ENCODE measurements at regions not wholly inside any gene's neighbourhood (a gene's known extent, or its start where the extent isn't known, plus 50 kb on each side); places are given as distances from the start of the nearest gene placed in this dataset.

DNA sequence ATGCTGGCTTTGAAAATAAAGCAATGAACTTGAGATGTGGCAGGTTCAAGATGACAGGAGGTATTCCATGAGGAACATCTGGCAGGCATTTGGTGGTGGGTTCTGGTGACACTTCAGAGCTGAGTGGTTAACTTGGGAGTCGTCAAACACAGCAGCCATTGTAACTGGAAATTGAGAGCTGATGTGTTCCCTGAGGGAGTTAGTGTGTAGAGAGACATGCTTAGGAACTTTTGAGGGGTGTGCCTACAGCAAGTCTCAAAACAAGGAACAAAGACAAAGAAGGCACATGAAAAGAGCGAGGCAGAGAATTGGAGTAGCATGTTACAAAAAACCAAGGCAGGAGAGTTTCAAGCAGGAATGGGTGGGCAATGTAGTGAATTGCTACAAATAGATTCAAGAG lies 53.9 kb upstream of the KL start:
- 29% methylated on average over 2 of the region's 2 CpGs for WGBS (ENCODE audit: insufficient coverage, insufficient replicate concordance, low lambda C conversion rate, missing lambda C conversion rate)
- ChIA-PET POLR2A (no interaction called here), SMC1A (ENCODE audit: uncharacterized antibody, unreplicated experiment) (no interaction called here), CTCF (no interaction called here), RAD21 (ENCODE audit: unreplicated experiment) (no interaction called here)
- H3K27me3 ChIP-seq (replicated peaks in 1 of 2; ENCODE audit: control insufficient read depth in 2 of 2, insufficient read depth in 2 of 2, low read length in 1 of 2), result no peaks in the 10 kb centered on the region
- H3K9me3 ChIP-seq (replicated peaks; ENCODE audit: control insufficient read depth, insufficient read depth, low read length), result no peaks in the 10 kb centered on the region; the same call in 2 of the 3 replicates
- H3K79me2 ChIP-seq (ENCODE audit: control insufficient read depth, insufficient read depth, low read length), result no peaks in the 10 kb centered on the region
- H3K4me3 ChIP-seq, result no peak overlapping the region
- intact Hi-C loops (cut with micrococcal nuclease; ENCODE audit: unreplicated experiment) (no loop called here), in situ Hi-C loops (cut with MboI) (no loop called here)
- ATAC-seq (no peak), FAIRE-seq (no peak), DNase-seq (ENCODE audit: low read depth, low spot score) (no peak)
- no peaks in the 10 kb centered on the region for H4K20me1 ChIP-seq (ENCODE audit: control insufficient read depth, insufficient read depth)
- no peak overlapping the region for H3K27ac ChIP-seq (ENCODE audit: control insufficient read depth, insufficient read depth)
- H3K4me2 ChIP-seq (ENCODE audit: control insufficient read depth, insufficient read depth), result no peak overlapping the region
- TF ChIP-seq, protein P1, sequence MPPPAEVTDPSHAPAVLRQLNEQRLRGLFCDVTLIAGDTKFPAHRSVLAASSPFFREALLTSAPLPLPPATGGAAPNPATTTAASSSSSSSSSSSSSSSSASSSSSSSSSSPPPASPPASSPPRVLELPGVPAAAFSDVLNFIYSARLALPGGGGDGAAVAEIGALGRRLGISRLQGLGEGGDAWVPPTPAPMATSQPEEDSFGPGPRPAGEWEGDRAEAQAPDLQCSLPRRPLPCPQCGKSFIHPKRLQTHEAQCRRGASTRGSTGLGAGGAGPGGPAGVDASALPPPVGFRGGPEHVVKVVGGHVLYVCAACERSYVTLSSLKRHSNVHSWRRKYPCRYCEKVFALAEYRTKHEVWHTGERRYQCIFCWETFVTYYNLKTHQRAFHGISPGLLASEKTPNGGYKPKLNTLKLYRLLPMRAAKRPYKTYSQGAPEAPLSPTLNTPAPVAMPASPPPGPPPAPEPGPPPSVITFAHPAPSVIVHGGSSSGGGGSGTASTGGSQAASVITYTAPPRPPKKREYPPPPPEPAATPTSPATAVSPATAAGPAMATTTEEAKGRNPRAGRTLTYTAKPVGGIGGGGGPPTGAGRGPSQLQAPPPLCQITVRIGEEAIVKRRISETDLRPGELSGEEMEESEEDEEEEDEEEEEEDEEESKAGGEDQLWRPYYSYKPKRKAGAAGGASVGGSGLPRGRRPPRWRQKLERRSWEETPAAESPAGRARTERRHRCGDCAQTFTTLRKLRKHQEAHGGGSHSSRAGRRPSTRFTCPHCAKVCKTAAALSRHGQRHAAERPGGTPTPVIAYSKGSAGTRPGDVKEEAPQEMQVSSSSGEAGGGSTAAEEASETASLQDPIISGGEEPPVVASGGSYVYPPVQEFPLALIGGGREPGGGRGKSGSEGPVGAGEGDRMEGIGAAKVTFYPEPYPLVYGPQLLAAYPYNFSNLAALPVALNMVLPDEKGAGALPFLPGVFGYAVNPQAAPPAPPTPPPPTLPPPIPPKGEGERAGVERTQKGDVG (CRISPR knock-in tag; IDR thresholded peaks at IDR 0.05), result no peak
- TF ChIP-seq POU2F2 (IDR thresholded peaks at IDR 0.05; ENCODE audit: borderline replicate concordance, low read depth, low read length) (no peak), EP300 (IDR thresholded peaks at IDR 0.05; ENCODE audit: borderline replicate concordance in 1 of 2, control insufficient read depth in 1 of 2, low read depth in 2 of 2, low read length in 2 of 2) (no peak), RB1 (IDR thresholded peaks at IDR 0.05; ENCODE audit: borderline replicate concordance) (no peak), KLF5 (IDR thresholded peaks at IDR 0.05; ENCODE audit: partially characterized antibody) (no peak), SIX5 (IDR thresholded peaks at IDR 0.05; ENCODE audit: low read depth, low read length, severe bottlenecking) (no peak), DPF2 (IDR thresholded peaks at IDR 0.05) (no peak), HCFC1 (IDR thresholded peaks at IDR 0.05; ENCODE audit: low read length) (no peak), MEF2B (IDR thresholded peaks at IDR 0.05; ENCODE audit: partially characterized antibody, poor library complexity, severe bottlenecking) (no peak), CBFB (IDR thresholded peaks at IDR 0.05; ENCODE audit: low read depth) (no peak)
- TF ChIP-seq, protein P2, sequence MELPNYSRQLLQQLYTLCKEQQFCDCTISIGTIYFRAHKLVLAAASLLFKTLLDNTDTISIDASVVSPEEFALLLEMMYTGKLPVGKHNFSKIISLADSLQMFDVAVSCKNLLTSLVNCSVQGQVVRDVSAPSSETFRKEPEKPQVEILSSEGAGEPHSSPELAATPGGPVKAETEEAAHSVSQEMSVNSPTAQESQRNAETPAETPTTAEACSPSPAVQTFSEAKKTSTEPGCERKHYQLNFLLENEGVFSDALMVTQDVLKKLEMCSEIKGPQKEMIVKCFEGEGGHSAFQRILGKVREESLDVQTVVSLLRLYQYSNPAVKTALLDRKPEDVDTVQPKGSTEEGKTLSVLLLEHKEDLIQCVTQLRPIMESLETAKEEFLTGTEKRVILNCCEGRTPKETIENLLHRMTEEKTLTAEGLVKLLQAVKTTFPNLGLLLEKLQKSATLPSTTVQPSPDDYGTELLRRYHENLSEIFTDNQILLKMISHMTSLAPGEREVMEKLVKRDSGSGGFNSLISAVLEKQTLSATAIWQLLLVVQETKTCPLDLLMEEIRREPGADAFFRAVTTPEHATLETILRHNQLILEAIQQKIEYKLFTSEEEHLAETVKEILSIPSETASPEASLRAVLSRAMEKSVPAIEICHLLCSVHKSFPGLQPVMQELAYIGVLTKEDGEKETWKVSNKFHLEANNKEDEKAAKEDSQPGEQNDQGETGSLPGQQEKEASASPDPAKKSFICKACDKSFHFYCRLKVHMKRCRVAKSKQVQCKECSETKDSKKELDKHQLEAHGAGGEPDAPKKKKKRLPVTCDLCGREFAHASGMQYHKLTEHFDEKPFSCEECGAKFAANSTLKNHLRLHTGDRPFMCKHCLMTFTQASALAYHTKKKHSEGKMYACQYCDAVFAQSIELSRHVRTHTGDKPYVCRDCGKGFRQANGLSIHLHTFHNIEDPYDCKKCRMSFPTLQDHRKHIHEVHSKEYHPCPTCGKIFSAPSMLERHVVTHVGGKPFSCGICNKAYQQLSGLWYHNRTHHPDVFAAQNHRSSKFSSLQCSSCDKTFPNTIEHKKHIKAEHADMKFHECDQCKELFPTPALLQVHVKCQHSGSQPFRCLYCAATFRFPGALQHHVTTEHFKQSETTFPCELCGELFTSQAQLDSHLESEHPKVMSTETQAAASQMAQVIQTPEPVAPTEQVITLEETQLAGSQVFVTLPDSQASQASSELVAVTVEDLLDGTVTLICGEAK (IDR thresholded peaks at IDR 0.05; ENCODE audit: borderline replicate concordance), result no peak
- H3K36me3 ChIP-seq (ENCODE audit: control insufficient read depth in 2 of 2, insufficient read depth in 2 of 2, low read length in 1 of 2), result no peaks in the 10 kb centered on the region
- H3K9ac ChIP-seq (ENCODE audit: control insufficient read depth, insufficient read depth, low read length), result no peak overlapping the region
- H2AFZ ChIP-seq (ENCODE audit: control insufficient read depth, low read depth, low read length), result no peak overlapping the region
- H3K4me1 ChIP-seq (ENCODE audit: control insufficient read depth, insufficient read depth, low read length), result no peaks in the 10 kb centered on the region
- no TSS peak for BruUV-seq (replicated peaks)
